ENCODE measurements at regions not wholly inside any gene's neighbourhood (a gene's known extent, or its start where the extent isn't known, plus 50 kb on each side); places are given as distances from the start of the nearest gene placed in this dataset.

DNA sequence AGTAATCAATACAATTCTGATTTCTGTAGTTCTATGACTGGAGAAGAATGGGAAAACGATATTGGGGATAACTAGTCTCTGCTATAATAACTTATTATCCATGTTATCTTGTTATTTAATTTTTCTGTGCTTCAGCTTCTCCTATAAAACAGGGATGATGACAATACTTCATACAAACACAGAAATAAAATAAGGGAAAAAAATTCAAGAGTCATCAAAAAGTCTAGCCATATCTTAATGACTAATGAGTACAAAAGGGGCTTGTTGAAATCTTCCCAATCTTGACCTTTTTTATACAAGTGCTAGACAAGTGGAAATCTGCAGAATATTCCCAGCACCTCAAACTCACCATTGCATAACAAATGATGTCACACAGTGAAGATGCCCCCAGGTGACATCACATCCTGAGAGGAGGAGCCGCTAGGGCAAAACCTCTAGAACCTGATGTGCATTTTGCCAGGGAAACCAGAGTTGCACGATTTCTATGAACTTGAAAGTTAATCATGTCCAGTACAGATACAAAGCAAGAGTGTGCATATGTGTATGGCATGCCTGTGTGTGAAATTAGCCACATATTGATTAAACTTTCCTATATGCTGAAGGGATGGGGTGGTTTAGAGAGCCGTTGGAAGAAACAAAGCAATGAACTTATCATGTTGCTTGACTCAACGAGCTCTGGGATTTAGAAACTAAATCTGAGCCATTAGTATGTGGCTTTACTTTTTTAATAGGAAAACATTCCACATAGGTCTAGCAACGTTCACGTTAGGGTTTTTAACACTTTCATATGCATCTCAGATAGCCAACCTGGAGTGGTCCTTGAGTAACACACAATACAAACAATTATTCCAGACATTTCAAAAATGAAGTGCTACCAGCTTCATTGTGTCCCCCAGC is 278.9 kb downstream of the SLC4A3 start:
- no peak for DNase-seq

DNA sequence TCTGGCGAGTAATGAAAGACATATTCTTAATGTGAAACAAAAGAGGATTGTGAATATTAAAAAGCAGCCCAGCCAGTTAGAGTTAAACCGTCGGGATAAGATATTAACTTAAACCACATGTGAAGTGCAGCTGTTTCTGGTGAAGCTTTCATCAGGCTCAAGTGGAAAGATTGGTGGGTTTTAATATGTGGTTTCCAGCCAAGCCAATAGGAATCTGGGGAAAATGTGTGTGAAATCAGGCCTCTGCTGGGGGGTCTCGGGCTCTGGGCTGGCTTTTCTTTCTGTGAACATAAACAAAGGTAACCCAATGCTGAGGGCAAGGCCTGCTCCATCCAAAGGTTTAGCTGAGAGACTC is 279.6 kb downstream of the SLC4A3 start:
- DNase-seq, result no peak

DNA sequence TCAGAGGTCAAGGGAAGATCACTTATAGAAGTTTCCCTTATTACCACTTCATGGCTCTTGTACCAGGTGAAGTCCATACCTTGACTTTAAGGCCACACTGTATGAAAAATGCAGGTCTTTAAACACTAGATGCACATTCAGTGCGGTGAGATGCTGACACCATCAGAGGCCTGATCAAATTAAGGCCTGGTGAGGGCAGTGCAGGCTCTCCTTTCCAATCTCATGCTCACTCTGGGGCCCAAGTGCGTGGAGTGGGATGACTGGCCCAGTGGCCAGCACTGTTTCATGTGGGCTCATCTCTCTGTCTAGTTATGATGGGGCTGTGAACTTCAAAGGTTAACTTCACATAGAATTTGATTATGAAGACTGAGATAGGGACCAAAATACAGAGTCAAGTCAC is 281.1 kb downstream of the SLC4A3 start:
- DNase-seq, result no peak

DNA sequence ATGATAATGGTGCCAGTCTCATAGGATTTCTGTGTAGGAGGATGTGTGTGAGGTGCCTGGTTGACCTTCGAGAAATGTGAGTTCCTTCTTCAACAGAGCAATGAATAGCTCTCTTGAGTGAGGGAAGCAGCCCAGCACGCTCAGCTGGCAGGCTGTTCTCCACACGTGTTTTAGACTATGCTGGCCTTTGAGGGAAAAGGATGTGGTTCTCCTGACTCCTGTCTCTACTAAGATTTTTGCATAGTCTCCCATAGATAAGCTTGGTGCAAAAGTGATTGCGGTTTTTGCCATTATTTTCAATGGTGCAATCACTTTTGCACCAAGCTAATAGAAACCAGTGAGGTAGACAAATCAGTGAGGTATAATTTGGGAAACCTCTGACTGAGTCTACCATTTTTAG is 284.1 kb downstream of the SLC4A3 start:
- DNase-seq, result no peak

DNA sequence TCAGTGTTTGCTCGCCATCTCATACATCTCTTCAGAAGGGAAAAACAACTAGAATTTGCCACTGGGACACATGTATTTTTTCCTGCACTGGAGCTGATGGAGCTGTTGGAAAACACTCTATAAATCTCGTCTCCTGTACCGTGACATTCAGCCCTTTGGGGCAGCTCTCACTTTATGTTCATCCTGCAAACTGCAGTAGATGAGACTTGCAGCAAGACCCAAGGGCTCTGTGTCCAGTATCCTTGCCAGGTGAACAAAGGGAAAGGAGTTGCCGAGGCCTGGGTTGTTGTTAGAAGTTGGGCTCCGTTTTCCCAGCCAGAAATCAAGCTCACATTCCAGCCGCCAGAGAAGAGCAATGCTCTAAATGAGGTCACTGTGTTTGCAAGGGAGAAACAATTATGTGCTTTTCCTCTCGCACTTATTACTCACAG is 285.1 kb downstream of the SLC4A3 start:
- no peak for DNase-seq

DNA sequence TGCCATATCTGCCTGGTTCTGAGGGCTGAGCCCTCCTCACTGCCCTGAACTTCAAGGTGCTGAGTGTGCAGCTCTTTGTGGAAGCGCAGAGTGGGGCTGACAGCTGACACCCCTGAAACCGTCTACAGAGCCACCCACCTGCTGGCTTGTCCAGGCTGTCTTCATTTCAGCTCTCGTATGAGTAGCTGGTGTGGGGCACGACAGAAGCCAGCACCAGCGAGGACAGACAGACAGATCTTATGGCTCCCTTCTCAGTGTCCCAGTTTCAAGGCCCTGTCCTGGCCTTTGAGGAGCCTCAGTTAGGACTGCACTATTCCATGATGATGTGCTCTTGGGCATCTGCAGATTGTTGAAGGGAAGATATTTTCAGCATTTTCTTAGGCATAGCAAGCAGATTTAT is 287.1 kb downstream of the SLC4A3 start:
- DNase-seq, result no peak

DNA sequence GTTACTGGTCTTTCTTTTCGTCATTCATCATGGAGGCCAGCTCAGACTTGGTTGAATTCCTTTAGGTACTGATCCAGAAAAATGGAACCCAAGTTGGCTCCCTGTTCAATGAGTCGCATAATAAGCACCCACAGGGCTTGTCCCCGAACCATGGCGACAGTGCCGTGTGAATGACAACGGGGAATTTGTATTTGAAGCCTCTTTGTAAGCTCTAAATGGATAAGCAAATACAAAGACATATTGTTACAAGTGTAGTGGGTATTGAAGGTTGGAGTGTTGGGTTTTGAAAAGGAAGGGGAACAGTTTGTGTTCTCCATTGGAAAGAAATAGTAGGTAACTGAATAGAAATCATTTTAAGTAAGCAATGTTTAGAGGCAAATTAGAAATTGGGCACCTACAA is 288.9 kb downstream of the SLC4A3 start:
- no peak for DNase-seq

DNA sequence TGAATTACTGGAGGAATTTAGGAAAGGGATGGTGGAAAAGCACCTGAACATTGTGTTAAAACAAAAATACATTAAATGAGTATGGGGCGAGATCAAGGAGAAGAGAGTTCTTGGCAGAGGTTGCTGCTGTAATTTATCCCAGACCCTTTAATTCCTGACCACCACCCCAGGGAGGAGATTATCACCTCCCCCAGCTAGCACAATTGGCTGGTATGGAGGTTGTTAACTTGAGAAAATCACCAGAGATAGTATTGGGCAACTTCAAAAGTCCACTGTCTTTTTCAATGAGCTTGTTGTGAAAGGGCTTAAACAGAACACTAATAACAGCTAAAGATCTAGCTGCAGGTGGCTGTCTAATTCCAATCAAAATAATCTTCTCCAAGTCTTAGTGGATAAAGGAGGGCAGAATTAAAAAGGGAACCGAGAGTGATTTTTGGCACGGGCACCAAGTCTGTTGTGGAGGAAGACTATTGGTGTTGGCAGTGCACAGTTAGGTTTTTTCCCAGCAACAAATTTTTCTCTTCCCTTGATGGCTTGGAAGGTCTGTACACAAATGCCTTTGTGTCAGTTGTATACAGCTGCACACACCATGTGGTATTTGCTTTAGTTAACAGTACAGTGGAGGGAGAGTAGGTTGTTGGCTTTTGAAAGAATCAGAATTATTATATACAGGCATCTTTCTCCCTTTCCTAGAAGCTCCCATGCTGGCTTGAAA is 289.5 kb downstream of the SLC4A3 start:
- no peak for DNase-seq

DNA sequence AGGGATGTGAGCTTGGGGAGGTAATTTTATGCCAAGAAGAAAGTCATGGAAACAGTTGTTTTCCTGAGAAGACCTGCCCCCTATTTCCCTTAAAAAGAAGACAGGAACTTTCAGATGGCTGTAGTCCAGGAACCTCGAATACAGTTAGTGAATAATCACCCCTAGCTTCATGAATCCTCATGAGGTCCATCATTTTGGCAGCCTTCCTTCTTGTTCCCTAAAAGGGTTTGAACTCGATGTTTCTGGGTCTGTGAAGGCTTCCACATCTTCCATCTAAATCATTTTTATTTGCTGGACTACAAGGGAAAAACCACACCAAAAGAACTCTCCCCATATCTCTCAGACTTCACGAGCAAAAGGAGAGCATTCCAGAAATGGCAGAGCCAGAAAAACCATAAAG is 290.8 kb downstream of the SLC4A3 start:
- DNase-seq, result no peak

DNA sequence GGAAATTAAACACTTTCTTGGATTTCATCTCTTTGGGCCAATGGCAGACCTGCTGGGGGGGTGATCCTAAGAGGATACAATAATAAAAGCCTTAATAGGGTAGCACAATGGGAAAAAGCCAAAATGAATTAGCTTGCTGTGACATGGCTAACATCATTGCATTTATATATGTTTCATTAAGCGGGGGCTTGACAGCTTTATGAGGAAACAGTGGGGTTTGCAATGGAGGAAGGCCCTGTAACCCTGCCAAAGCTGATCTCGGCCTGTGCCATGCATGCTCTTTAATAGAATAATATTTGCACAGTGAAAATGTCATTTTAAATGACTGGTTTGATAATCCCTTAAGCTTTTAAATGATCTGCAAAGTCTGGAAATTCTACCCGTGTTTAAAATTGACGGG is 291.5 kb downstream of the SLC4A3 start:
- DNase-seq, result no peak

DNA sequence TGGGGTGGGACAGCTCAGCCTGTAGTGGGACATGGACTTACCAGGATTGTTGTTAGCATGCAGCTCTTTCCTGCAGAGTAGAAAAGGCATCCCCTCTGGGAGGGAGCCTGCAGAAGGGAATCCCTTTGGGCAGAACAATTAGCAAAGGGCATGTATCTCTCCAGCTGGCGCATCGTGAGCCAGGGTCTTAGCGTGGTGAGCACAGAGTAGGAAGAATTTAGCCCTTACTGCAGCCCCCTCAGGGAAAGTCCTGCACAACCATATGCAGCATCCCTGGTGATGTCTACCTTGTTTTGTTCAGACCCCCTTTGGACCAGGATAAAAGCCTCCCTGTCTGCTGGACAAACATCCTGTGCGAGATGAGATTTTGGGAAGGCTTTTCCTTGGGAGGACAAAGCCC is 292.1 kb downstream of the SLC4A3 start:
- no peak for DNase-seq

DNA sequence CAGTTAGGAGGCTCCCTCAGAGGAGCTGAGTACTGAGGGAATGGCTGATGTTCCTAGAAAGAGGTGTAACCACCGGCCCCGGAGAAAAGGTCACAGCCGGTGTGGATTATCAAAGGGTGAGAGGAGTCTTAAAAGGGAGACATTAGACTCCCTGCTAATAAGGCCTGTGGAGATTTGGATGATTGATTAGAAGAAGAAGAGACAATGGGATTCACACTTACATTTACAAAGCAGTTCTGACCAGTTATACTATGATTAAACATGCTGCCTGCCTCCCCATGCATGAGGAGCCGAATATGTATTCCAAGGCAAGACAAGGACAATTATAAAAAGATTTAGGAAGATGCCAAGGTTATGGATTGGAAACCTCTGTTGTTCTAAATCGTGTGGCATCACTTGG is 302.4 kb downstream of the SLC4A3 start:
- no peak for DNase-seq

DNA sequence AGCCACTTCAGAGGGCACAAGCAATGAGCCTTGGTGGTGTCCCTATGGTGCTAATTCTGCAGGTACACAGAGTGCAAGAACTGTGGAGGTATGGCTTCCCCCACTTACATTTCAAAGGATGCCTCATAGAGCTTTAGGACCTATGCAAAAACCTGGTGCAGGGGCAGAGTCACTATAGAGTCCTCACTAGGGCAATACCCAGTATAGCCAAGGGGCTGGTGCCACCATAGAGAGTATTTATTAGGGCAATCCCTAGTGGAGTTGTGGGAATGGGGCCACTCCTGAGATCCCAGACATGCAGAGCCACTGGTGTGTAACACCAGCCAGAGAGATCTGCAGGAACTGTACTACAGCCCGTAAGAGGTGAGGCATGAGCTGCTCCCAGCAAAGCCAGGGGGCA is 312.2 kb downstream of the SLC4A3 start:
- DNase-seq, result no peak

DNA sequence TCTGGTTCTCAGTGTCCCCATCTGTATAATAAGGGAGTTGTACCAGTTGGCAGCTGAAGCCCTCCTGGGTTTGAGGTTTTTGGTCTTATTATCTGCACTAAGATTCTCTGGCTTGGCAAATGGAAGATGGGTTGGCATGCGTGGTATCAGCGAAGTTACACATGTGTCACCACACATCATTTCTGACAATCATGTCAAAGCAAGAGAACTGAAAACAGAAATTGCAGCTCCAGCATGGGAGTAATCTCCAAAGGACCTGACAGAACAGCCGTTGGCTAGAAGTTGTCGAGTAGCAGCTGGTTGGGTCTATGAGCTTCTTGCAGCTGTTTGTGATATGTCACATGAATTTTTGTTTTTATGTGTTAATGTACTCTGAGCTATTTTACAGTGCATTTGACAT is 317.4 kb downstream of the SLC4A3 start:
- no peak for DNase-seq

DNA sequence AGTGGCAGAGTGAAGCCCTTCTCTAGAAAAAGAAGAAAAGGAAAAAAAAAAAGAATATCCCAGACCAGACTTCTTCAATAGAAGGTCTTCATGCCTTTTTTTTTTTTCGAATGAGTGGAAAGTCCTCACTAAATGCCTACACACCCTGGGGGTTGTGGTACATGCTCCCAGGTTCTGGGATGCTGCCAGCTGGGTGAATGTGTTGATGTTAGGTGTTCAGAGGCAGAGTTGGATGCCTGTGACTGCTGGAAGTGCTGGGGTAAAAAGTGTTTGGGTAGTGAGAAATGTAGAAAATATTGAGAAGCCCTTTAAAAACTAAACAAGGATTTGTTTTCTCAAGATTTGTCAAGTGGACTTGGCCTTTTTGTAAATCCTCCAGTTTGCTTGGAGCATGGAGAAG is 318.6 kb downstream of the SLC4A3 start:
- DNase-seq, result no peak

DNA sequence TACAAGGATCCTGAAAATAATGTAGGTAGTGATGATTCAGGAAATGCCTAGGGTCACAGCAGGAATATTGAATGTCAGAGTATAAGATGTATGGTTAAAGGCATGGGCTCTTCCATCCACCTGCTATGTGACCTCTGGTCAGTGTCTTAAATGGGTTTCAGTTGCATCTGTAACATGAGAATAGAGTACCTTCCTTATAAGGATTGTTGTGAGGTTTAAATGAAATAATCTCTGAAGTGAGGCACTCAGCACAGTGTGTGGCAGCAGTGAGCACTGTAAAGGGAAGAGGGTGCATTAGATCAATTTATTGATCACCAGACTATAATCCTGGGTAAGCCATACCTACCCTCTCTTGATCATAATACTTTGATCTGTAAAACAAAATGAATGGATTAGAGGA is 319.1 kb downstream of the SLC4A3 start:
- no peak for DNase-seq

DNA sequence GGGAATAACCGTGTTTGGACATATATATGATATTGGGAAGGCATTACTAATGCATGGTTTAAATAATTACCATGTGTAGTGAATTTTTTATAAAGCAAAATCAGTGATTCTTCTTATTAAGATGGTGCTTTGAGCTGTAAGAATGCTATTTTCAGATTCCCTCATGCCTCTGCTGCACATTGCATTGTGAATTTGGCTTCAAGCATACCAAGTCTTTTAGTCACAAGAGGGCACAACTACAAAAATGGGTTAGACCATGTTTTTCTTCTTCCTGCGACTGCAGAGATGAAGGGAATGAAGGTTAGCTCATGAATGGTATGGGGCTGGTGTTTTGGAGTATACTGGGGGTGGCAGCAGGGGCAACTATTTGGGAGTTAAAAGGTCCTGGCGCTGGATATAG is 320.1 kb downstream of the SLC4A3 start:
- DNase-seq, result no peak

DNA sequence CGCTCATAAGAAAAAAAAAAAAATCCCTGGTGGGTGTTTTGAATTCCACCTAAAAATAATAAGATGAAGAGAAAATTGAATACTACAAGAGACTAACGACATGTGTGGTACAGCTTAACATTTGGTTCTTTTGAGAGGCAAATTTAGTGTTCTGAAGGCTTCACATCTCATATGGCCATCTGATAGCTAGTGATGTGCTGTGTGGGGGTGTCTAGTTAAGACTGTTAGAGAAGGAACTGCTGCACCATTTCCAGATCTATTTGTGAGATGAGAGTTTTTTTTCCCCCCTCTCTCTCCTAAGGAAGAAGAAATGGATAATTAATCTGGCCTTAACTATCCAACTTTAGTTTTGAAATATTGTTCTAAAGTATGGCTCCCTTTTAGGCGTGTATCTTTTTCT is 321.6 kb downstream of the SLC4A3 start:
- no peak for DNase-seq

DNA sequence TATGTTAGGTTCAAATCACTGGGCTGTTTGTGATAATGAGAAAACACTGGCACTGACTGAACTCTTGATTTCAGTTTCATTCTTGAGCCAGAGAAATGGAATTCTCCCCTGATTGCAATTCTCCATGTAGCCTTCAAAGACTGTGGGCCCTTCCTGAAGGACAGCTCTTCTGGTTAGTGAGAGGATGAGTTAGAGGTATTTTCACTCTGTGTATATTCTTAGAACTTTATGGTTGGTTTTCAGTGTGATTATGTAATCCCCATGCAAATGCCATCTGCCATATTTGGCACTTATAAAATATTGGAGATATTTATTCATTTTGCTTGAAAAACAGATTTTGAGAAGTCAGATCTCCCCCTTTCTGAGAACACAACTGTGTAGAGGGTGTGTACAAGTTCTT is 323.7 kb downstream of the SLC4A3 start:
- no peak for DNase-seq

DNA sequence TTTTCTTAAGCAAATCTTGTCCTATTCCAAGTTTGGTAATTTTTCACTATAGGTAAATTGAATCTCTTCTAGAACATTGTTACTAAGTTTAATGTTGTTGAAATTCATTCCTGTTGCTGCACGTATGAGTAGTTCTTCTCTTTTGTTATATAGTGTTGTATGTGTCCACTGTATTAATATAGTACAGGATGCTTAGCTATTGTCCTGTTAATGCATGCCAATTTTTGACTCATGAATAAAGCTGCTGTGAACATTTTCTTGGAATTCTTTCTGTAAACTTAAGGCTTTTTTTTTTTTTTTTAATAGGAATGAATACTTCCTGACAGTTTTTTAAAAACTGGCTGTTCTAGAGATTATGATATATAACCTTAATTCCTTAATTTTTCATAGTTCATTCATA is 326.9 kb downstream of the SLC4A3 start:
- no peak for DNase-seq

DNA sequence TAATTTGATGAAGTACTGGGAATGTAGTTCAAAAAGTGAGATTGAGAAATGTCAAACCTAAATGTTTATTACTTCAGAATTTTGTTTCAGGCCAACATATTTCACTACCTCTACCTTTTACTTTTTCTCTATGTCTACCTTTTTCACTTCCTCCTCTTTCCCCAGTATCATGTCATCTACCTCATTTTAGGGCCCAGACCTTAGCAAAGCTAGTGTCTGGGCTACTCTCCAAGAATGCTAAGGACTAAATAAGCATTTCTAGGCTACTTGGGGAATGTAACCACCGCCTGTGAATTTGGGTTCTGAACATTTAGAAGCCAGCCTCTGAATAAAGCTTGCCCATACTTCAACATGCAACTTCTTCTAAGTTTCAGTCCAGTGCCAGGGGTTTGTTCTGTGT is 330.4 kb downstream of the SLC4A3 start:
- no peak for DNase-seq

DNA sequence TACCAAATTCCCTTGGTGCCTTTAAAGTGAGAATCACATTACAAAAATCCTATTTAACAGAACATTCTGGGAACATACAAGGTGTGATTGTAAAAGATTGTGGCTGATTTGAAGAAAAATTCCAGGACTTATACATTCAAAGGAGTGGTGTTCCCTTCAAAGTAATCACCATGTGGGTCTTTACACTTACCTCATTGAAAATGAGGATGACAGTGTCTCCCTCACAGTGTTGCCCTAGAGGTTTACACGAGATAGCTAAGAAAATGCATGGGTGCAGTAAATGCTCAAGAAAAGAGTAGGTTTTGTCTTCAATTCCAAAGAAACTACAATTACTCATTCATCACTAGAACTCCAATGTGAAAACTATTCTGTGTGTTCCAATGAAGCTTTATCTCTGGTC is 331.5 kb downstream of the SLC4A3 start:
- no peak for DNase-seq

DNA sequence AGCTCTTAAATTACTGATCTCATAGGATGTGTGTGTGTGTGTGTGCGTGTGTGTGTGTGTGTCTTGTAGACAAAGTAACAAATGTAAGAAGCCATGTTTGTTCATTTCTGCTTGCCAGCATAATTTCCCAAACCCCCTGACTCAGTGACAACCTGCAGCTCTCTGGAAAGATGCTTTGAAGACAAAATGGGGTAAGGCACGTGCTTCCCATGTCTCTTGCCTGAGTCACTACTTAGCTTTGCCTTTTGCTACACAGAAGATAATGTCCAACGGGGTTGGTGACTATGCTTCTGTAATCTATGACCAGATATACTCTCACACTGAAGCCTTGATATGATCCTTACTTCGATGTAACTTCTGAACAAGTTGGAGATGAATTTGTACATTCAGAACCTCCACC is 332.0 kb downstream of the SLC4A3 start:
- no peak for DNase-seq

DNA sequence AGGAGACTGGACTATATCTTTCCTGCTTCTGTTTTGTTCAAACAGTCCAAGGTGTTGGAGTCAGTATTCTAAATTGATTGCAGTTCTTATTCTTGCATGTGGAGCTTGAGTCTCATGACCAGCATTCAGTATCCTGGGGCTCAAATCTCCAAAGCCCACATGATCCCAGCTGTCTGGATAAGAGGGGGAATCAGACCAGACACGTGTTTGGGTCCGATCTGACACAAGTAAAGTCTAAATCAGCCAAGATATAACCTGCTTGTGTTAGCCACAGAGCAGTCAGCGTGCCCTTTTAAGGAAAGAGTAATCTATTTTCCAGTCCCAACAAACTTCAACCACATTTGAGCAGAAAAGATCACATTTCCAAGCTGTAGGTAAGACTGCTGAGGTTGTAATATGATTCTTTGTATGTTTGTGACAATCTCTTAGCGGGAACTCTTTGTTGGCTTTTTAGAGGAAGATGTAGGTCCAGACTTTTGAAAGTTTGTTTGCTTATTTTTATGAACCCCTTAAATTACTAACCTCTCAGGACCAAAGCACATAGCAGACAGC is 334.6 kb downstream of the SLC4A3 start:
- DNase-seq, result no peak
